HepG2 (cell line): ENCODE measurements at regions not wholly inside any gene's neighbourhood (a gene's known extent, or its start where the extent isn't known, plus 50 kb on each side); places are given as distances from the start of the nearest gene placed in this dataset.

Source experiments
- ATAC-seq: fragments of 200-7000 bp; cut with Tn5 transposase; 3 replicates; pipeline ENCODE4 v1.9.1; 2020; ENCODE audit warnings: mild to moderate bottlenecking, moderate library complexity
- BruUV-seq: library from RNA; stranded (reverse); fragments of 400-500 nt; replicated peaks from 2 replicates; lab custom pipeline; 2021; lab: Mats Ljungman, UMichigan
- CTCF ChIA-PET: fragments of 300-600 bp; formaldehyde crosslinking; extraction: SDS; loops from one replicate; lab custom pipeline; 2021; ENCODE audit warnings: low total read pairs, inconsistent platforms, low intra/inter-chr PET ratio; lab: Yijun Ruan, JAX
- POLR2A ChIA-PET: fragments of 350-600 bp; sonication (Branson Sonifier 250); formaldehyde crosslinking; loops from one replicate; lab custom pipeline; 2020; ENCODE audit warnings: antibody characterized with exemption, inconsistent platforms; lab: Yijun Ruan, JAX
- DNase-seq: peaks from one replicate; pipeline ENCODE4 v3.0.0-alpha.2; 2015; ENCODE audit warnings: low spot score
- FAIRE-seq: peaks from 3 replicates; lab custom pipeline; 2011; peaks lifted over from hg19 to GRCh38; lab: Jason Lieb, UNC
- H2AFZ ChIP-seq: one replicate; pipeline ENCODE4 v1.6.1; 2011; ENCODE audit warnings: low read length, inconsistent platforms
- H3K27ac ChIP-seq: fragments of 300-600 bp; 3 replicates; pipeline ENCODE4 v1.8.0; 2011; ENCODE audit warnings: mixed run types, mild to moderate bottlenecking, mixed read lengths, low read length, inconsistent platforms; ENCODE audit not compliant: insufficient read depth; ENCODE audit errors: extremely low read length
- H3K27me3 ChIP-seq, 2 experiments: fragments of 200-600 bp in 1 of 2; 2 replicates in 1 of 2; 3 replicates in 1 of 2; pipeline versions ENCODE4 v1.6.0 to v1.8.0; 2011; ENCODE audit warnings: low read length in 2 of 2, mild to moderate bottlenecking in 2 of 2, moderate library complexity in 2 of 2, inconsistent platforms in 1 of 2; ENCODE audit not compliant: insufficient read depth in 2 of 2, control insufficient read depth in 1 of 2
- H3K36me3 ChIP-seq, 2 experiments: fragments of 200-600 bp in 1 of 2; replicated peaks in 1 of 2; 2 replicates in 1 of 2; 3 replicates in 1 of 2; pipeline versions ENCODE4 v1.5.1 to v1.8.0; 2011; ENCODE audit warnings: low read length in 2 of 2, inconsistent platforms in 1 of 2; ENCODE audit not compliant: insufficient read depth in 2 of 2, control insufficient read depth in 1 of 2
- H3K4me1 ChIP-seq: 2 replicates; pipeline ENCODE4 v1.5.1; 2012; ENCODE audit warnings: low read length, inconsistent platforms; ENCODE audit not compliant: insufficient read depth
- H3K4me2 ChIP-seq: 2 replicates; pipeline ENCODE4 v1.6.0; 2011; ENCODE audit warnings: low read depth, low read length, inconsistent platforms
- H3K4me3 ChIP-seq, 3 experiments: fragments of 200-600 bp in 1 of 3; sonication (generic), shearing (Covaris generic) in 1 of 3; replicated peaks in 1 of 3; 2 replicates each; pipeline ENCODE4 v1.5.1; 2011 to 2016; ENCODE audit warnings: low read length in 3 of 3, inconsistent platforms in 2 of 3, low read depth in 2 of 3, mild to moderate bottlenecking in 2 of 3, control low read depth in 1 of 3, mixed read lengths in 1 of 3; ENCODE audit not compliant: insufficient read depth in 1 of 3
- H3K79me2 ChIP-seq: one replicate; pipeline ENCODE4 v1.6.1; 2011; ENCODE audit warnings: low read length, inconsistent platforms; ENCODE audit not compliant: insufficient read depth
- H3K9ac ChIP-seq: 2 replicates; pipeline ENCODE4 v1.6.0; 2011; ENCODE audit warnings: mild to moderate bottlenecking, low read depth, low read length, inconsistent platforms; ENCODE audit not compliant: insufficient read depth
- H3K9me3 ChIP-seq: 2 replicates; pipeline ENCODE4 v1.5.1; 2012; ENCODE audit warnings: mild to moderate bottlenecking, low read length
- H4K20me1 ChIP-seq: 2 replicates; pipeline ENCODE4 v1.6.0; 2011; ENCODE audit warnings: inconsistent platforms, mild to moderate bottlenecking, low read length, moderate library complexity; ENCODE audit not compliant: insufficient read depth
- EHMT2 ChIP-seq: fragments of 200-600 bp; sonication (generic); IDR thresholded peaks from 2 replicates; pipeline ENCODE4 v1.7.0; 2017; ENCODE audit warnings: antibody characterized with exemption, low read depth, low read length, borderline replicate concordance
- FOSL1 ChIP-seq: sonication (generic); formaldehyde crosslinking; IDR thresholded peaks from 2 replicates; pipeline ENCODE4 v1.9.0; 2021; ENCODE audit warnings: missing genetic modification reagents, borderline replicate concordance
- HMGA1 ChIP-seq: sonication (generic); formaldehyde crosslinking; conservative IDR thresholded peaks from 2 replicates; pipeline ENCODE4 v1.4.0; 2020; ENCODE audit warnings: missing genetic modification reagents
- JUND ChIP-seq: sonication (generic); formaldehyde crosslinking; IDR thresholded peaks from 2 replicates; pipeline ENCODE4 v1.8.0; 2022; ENCODE audit warnings: mild to moderate bottlenecking, missing genetic modification reagents
- PRPF4 ChIP-seq: fragments of 200-400 bp; formaldehyde crosslinking; IDR thresholded peaks from 2 replicates; pipeline ENCODE4 v1.6.1; 2016; ENCODE audit warnings: low read length, low read depth; ENCODE audit not compliant: poor library complexity, severe bottlenecking
- RARA ChIP-seq: IDR thresholded peaks from 2 replicates; pipeline ENCODE4 v1.6.1; 2016; ENCODE audit warnings: missing genetic modification reagents, missing compliant biosample characterization
- SAFB2 ChIP-seq: sonication (generic); formaldehyde crosslinking; IDR thresholded peaks from 2 replicates; pipeline ENCODE4 v1.5.1; 2020; ENCODE audit warnings: missing genetic modification reagents, low read depth, mild to moderate bottlenecking, borderline replicate concordance
- ZHX1 ChIP-seq: sonication (generic); formaldehyde crosslinking; IDR thresholded peaks from 2 replicates; pipeline ENCODE4 v1.8.1; 2022; ENCODE audit warnings: low read depth, mild to moderate bottlenecking, missing genetic modification reagents
- ZNF282 ChIP-seq: fragments of 450-650 bp; IDR thresholded peaks from 2 replicates; pipeline ENCODE4 v1.6.1; 2018; ENCODE audit not compliant: partially characterized antibody
- ZNF326 ChIP-seq: sonication (generic); formaldehyde crosslinking; IDR thresholded peaks from 2 replicates; pipeline ENCODE4 v1.4.0; 2020; ENCODE audit warnings: missing genetic modification reagents, borderline replicate concordance
- ZNF713 ChIP-seq: sonication (generic); formaldehyde crosslinking; IDR thresholded peaks from 2 replicates; pipeline ENCODE4 v1.4.0; 2020; ENCODE audit warnings: mild to moderate bottlenecking, missing genetic modification reagents
- ZNF740 ChIP-seq: sonication (generic); formaldehyde crosslinking; IDR thresholded peaks from 2 replicates; pipeline ENCODE4 v1.4.0; 2020; ENCODE audit warnings: missing genetic modification reagents
- WGBS: methylation state at CpG from one replicate; pipeline ENCODE4 v1.1.6; 2017; ENCODE audit warnings: low lambda C conversion rate; 5-methylcytosine and 5-hydroxymethylcytosine counted together
- in situ Hi-C: cut with HindIII; loops from 2 replicates; pipeline ENCODE4 v1.10.0; 2017; ENCODE audit warnings: low pct_unique_long_range_greater_than_20kb; ENCODE audit not compliant: extremely low pct_ligation_motif_present
- intact Hi-C: fragments of 100-400 bp; cut with micrococcal nuclease; formaldehyde crosslinking; loops from one replicate; pipeline ENCODE4 v1.10.0; 2022; ENCODE audit not compliant: unreplicated experiment
- TF ChIP-seq, protein P1 (sequence below): IDR thresholded peaks from 2 replicates; pipeline ENCODE4 v1.6.1; 2016; ENCODE audit warnings: control low read depth
- TF ChIP-seq, protein P2 (sequence below): sonication (generic); formaldehyde crosslinking; IDR thresholded peaks from 2 replicates; pipeline ENCODE4; 2020; ENCODE audit warnings: missing genetic modification reagents, mild to moderate bottlenecking, borderline replicate concordance

DNA sequence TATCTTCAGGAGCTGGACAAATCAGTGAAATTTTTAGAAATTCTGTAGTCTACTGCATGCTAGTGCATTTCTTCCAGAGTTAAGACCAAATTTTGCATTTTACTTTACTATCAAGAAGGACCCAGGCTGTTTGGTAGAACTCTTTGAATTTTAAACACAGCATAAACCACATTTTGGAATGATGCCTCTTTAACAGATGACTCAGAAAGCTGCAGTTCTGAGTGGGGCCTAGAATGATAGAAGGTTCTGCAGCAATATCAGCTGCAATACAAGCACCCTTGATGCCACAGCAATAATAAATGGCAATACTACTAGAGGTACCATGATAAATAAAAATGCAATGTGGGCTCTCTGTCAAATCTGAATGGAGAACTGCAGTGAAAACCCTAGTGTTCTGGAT, 198.7 kb downstream of the TMA16 start (continued):
- TF ChIP-seq RARA (no peak), EHMT2 (no peak), HMGA1 (CRISPR knock-in tag) (no peak), PRPF4 (no peak)

DNA sequence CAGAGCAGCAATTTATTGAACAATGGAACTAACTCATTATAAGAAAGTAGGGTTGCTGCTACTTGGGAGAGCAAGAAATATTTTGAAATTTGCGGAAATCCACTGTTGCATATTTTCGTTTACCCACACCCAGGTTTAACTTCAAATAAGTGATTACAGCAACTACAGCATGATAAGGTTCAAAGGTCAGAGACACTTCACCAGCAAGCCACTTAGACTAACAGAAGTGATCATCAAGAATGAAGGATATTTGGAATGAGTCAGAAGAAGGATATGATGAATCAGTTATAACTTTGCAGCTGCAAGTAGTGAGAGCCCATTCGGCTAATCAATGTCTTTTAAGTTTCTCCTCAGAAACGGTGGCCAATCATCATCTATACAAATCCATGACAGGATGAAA, 199.3 kb downstream of the TMA16 start:
- DNase-seq (no peak), FAIRE-seq (no peak), ATAC-seq (no peak)
- no peaks in the 10 kb centered on the region for H3K79me2 ChIP-seq
- in situ Hi-C loops = loop anchor here (25.0 kb wide), 1 partner anchor 319 kb away; no protein-coding TSS in a partner anchor
- 12% methylated on average over 4 of the region's 4 CpGs for WGBS
- H3K36me3 ChIP-seq = no peaks in the 10 kb centered on the region
- TF ChIP-seq, protein P1, sequence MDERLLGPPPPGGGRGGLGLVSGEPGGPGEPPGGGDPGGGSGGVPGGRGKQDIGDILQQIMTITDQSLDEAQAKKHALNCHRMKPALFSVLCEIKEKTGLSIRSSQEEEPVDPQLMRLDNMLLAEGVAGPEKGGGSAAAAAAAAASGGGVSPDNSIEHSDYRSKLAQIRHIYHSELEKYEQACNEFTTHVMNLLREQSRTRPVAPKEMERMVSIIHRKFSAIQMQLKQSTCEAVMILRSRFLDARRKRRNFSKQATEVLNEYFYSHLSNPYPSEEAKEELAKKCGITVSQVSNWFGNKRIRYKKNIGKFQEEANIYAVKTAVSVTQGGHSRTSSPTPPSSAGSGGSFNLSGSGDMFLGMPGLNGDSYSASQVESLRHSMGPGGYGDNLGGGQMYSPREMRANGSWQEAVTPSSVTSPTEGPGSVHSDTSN (CRISPR knock-in tag) = no peak
- TF ChIP-seq ZNF713 (no peak), FOSL1 (no peak), ZNF326 (CRISPR knock-in tag) (no peak), ZHX1 (CRISPR knock-in tag) (no peak), ZNF740 (CRISPR knock-in tag) (no peak), SAFB2 (CRISPR knock-in tag) (no peak), ZNF282 (no peak), JUND (CRISPR knock-in tag) (no peak)
- TF ChIP-seq, protein P2, sequence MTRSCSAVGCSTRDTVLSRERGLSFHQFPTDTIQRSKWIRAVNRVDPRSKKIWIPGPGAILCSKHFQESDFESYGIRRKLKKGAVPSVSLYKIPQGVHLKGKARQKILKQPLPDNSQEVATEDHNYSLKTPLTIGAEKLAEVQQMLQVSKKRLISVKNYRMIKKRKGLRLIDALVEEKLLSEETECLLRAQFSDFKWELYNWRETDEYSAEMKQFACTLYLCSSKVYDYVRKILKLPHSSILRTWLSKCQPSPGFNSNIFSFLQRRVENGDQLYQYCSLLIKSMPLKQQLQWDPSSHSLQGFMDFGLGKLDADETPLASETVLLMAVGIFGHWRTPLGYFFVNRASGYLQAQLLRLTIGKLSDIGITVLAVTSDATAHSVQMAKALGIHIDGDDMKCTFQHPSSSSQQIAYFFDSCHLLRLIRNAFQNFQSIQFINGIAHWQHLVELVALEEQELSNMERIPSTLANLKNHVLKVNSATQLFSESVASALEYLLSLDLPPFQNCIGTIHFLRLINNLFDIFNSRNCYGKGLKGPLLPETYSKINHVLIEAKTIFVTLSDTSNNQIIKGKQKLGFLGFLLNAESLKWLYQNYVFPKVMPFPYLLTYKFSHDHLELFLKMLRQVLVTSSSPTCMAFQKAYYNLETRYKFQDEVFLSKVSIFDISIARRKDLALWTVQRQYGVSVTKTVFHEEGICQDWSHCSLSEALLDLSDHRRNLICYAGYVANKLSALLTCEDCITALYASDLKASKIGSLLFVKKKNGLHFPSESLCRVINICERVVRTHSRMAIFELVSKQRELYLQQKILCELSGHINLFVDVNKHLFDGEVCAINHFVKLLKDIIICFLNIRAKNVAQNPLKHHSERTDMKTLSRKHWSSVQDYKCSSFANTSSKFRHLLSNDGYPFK (CRISPR knock-in tag) = no peak
- ChIA-PET POLR2A (no interaction called here), CTCF (no interaction called here)
- no peaks in the 10 kb centered on the region for H3K27me3 ChIP-seq
- no peak overlapping the region for H3K4me3 ChIP-seq
- H3K27ac ChIP-seq = no peak overlapping the region
- no peak overlapping the region for H3K4me2 ChIP-seq
- H3K9me3 ChIP-seq = peaks cover 5% of the 10 kb centered on the region; the same call in 1 of the 2 replicates
- H3K9ac ChIP-seq = no peak overlapping the region
- no peak overlapping the region for H2AFZ ChIP-seq
- no TSS peak for BruUV-seq
- H3K4me1 ChIP-seq = no peaks in the 10 kb centered on the region
- H4K20me1 ChIP-seq = no peaks in the 10 kb centered on the region
- intact Hi-C loops = no loop called here
